ENCODE measurements at regions not wholly inside any gene's neighbourhood (a gene's known extent, or its start where the extent isn't known, plus 50 kb on each side); places are given as distances from the start of the nearest gene placed in this dataset.

GRCh38 chr2:139917690-139918384 is 1137.6 kb upstream of the NXPH2 start:
- peak in 1 of 2 donors; percentile 5 for DNase-seq
- no peak overlapping the region for H3K27ac ChIP-seq
- peaks cover 0 to 8% (median 4%) of the 10 kb centered on the region in 4 donors for H3K9me3 ChIP-seq
- no peaks in the 10 kb centered on the region for H3K27me3 ChIP-seq
- H3K36me3 ChIP-seq, result no peaks in the 10 kb centered on the region
- WGBS, 5 donors, result 61 to 76% (median 73%) methylated on average over 3 of the region's 3 CpGs
- no peak overlapping the region for H3K4me3 ChIP-seq
- TF ChIP-seq POLR2AphosphoS5 (IDR thresholded peaks at IDR 0.05), result no peak
- no peak for TF ChIP-seq CTCF (IDR thresholded peaks at IDR 0.05)
- TF ChIP-seq EP300 (IDR thresholded peaks at IDR 0.05), result no peak
- no peak for TF ChIP-seq POLR2A (IDR thresholded peaks at IDR 0.05)
- intact Hi-C loops (cut with DNase I; ENCODE audit: low total_unique reads), result no loop called here
- no peaks in the 10 kb centered on the region for H3K4me1 ChIP-seq

- WGBS, 5 donors, result 78 to 85% (median 81%) methylated on average over 7 of the region's 7 CpGs
- no peak for DNase-seq
- H3K9me3 ChIP-seq, result peaks cover 0 to 11% (median 6%) of the 10 kb centered on the region in 4 donors
- intact Hi-C loops (cut with DNase I; ENCODE audit: low total_unique reads), result no loop called here
- H3K4me3 ChIP-seq, result no peak overlapping the region
- no peaks in the 10 kb centered on the region for H3K27me3 ChIP-seq
- TF ChIP-seq EP300 (IDR thresholded peaks at IDR 0.05) (no peak), POLR2AphosphoS5 (IDR thresholded peaks at IDR 0.05) (no peak), CTCF (IDR thresholded peaks at IDR 0.05) (no peak), POLR2A (IDR thresholded peaks at IDR 0.05) (no peak)
- no peaks in the 10 kb centered on the region for H3K36me3 ChIP-seq
- H3K27ac ChIP-seq, result no peak overlapping the region
- no peaks in the 10 kb centered on the region for H3K4me1 ChIP-seq
Observed at GRCh38 chr2:139916822-139917221, 1136.6 kb upstream of the NXPH2 start.

- intact Hi-C loops (cut with DNase I; ENCODE audit: low total_unique reads), result no loop called here
- no peak overlapping the region for H3K27ac ChIP-seq
- H3K27me3 ChIP-seq, result no peaks in the 10 kb centered on the region
- no peak for DNase-seq
- no peaks in the 10 kb centered on the region for H3K36me3 ChIP-seq
- H3K4me1 ChIP-seq, result no peaks in the 10 kb centered on the region
- 83 to 88% (median 87%) methylated on average over 3 of the region's 3 CpGs for WGBS, 5 donors
- no peak overlapping the region for H3K4me3 ChIP-seq
- TF ChIP-seq POLR2AphosphoS5 (IDR thresholded peaks at IDR 0.05), result no peak
- no peak for TF ChIP-seq CTCF (IDR thresholded peaks at IDR 0.05)
- TF ChIP-seq EP300 (IDR thresholded peaks at IDR 0.05), result no peak
- no peak for TF ChIP-seq POLR2A (IDR thresholded peaks at IDR 0.05)
- H3K9me3 ChIP-seq, result peaks cover 0 to 13% (median 6%) of the 10 kb centered on the region in 4 donors
Observed at GRCh38 chr2:139911160-139911559, 1131.0 kb upstream of the NXPH2 start.

- H3K27ac ChIP-seq, result no peak overlapping the region
- no peaks in the 10 kb centered on the region for H3K4me1 ChIP-seq
- intact Hi-C loops (cut with DNase I; ENCODE audit: low total_unique reads), result no loop called here
- WGBS, 5 donors, result 41 to 65% (median 46%) methylated on average over 3 of the region's 3 CpGs
- no peak for DNase-seq
- no peaks in the 10 kb centered on the region for H3K27me3 ChIP-seq
- H3K9me3 ChIP-seq, result peaks cover 0 to 13% (median 6%) of the 10 kb centered on the region in 4 donors
- no peak overlapping the region for H3K4me3 ChIP-seq
- TF ChIP-seq CTCF (IDR thresholded peaks at IDR 0.05), result no peak
- TF ChIP-seq POLR2A (IDR thresholded peaks at IDR 0.05), result no peak
- TF ChIP-seq POLR2AphosphoS5 (IDR thresholded peaks at IDR 0.05), result no peak
- TF ChIP-seq EP300 (IDR thresholded peaks at IDR 0.05), result no peak
- no peaks in the 10 kb centered on the region for H3K36me3 ChIP-seq
Observed at GRCh38 chr2:139909136-139909535, 1128.9 kb upstream of the NXPH2 start.
